Ishikawa (cell line): ENCODE measurements at regions not wholly inside any gene's neighbourhood (a gene's known extent, or its start where the extent isn't known, plus 50 kb on each side); places are given as distances from the start of the nearest gene placed in this dataset.

ENCODE experiments used
- CEBPB ChIP-seq: IDR thresholded peaks from 2 replicates; pipeline ENCODE4 v1.6.1; 2012
- CREB1 ChIP-seq: IDR thresholded peaks from 2 replicates; pipeline ENCODE4 v1.6.1; 2012; ENCODE audit warnings: low read depth
- EGR1 ChIP-seq: IDR thresholded peaks from 2 replicates; pipeline ENCODE4 v1.6.1; 2012
- EP300 ChIP-seq: IDR thresholded peaks from 2 replicates; pipeline ENCODE4 v1.6.1; 2012; ENCODE audit warnings: borderline replicate concordance
- FOXM1 ChIP-seq: IDR thresholded peaks from 2 replicates; pipeline ENCODE4 v1.6.1; 2012; ENCODE audit warnings: low read depth, borderline replicate concordance
- MAX ChIP-seq: IDR thresholded peaks from 2 replicates; pipeline ENCODE4 v1.6.1; 2012
- NFIC ChIP-seq: IDR thresholded peaks from 2 replicates; pipeline ENCODE4 v1.6.1; 2012
- RAD21 ChIP-seq: IDR thresholded peaks from 2 replicates; pipeline ENCODE4 v1.6.1; 2012; ENCODE audit warnings: low read depth
- REST ChIP-seq: IDR thresholded peaks from 2 replicates; pipeline ENCODE4 v1.6.1; 2012; ENCODE audit warnings: low read depth, mild to moderate bottlenecking
- TAF1 ChIP-seq: IDR thresholded peaks from 2 replicates; pipeline ENCODE4 v1.6.1; 2012; ENCODE audit warnings: low read depth, mild to moderate bottlenecking
- TCF12 ChIP-seq: IDR thresholded peaks from 2 replicates; pipeline ENCODE4 v1.6.1; 2012; ENCODE audit warnings: low read depth
- TEAD4 ChIP-seq: IDR thresholded peaks from 2 replicates; pipeline ENCODE4 v1.6.1; 2012
- USF1 ChIP-seq: IDR thresholded peaks from 2 replicates; pipeline ENCODE4 v1.6.1; 2012
- YY1 ChIP-seq: IDR thresholded peaks from 2 replicates; pipeline ENCODE4 v1.6.1; 2012; ENCODE audit warnings: low read depth
- ZBTB7A ChIP-seq: IDR thresholded peaks from 2 replicates; pipeline ENCODE4 v1.6.1; 2012; ENCODE audit warnings: low read depth

- TF ChIP-seq EGR1 = no peak
Measured at GRCh38 chr2:226131299-226131784, 668.3 kb downstream of the IRS1 start.

GRCh38 chr2:226130192-226130591 is 669.4 kb downstream of the IRS1 start:
- TF ChIP-seq REST (peak; percentile 84), USF1 (no peak)

- TF ChIP-seq REST (no peak), TAF1 (no peak), MAX (no peak), TCF12 (no peak), YY1 (no peak), RAD21 (no peak), NFIC (no peak), FOXM1 (no peak), CEBPB (no peak), USF1 (no peak), EP300 (no peak)
Measured at GRCh38 chr2:226127682-226128081, 671.9 kb downstream of the IRS1 start.

- TF ChIP-seq CEBPB (no peak), EGR1 (no peak), USF1 (no peak), ZBTB7A (no peak)
Measured at GRCh38 chr2:226126104-226126503, 673.5 kb downstream of the IRS1 start.

- TF ChIP-seq TAF1 = no peak
- TF ChIP-seq MAX = no peak
- TF ChIP-seq ZBTB7A = no peak
- no peak for TF ChIP-seq TEAD4
- TF ChIP-seq YY1 = no peak
- no peak for TF ChIP-seq TCF12
- no peak for TF ChIP-seq CREB1
- no peak for TF ChIP-seq NFIC
- TF ChIP-seq RAD21 = no peak
- no peak for TF ChIP-seq EGR1
- TF ChIP-seq FOXM1 = no peak
- no peak for TF ChIP-seq CEBPB
- no peak for TF ChIP-seq USF1
- no peak for TF ChIP-seq EP300
- TF ChIP-seq REST = no peak
Measured at GRCh38 chr2:226125176-226125883, 674.3 kb downstream of the IRS1 start.
